ENCODE measurements at regions not wholly inside any gene's neighbourhood (a gene's known extent, or its start where the extent isn't known, plus 50 kb on each side); places are given as distances from the start of the nearest gene placed in this dataset.

- TF ChIP-seq USF1 (CRISPR knock-in tag; IDR thresholded peaks at IDR 0.05) (no peak), SMAD3 (CRISPR knock-in tag; IDR thresholded peaks at IDR 0.05; ENCODE audit: borderline replicate concordance) (no peak), ETV6 (CRISPR knock-in tag; IDR thresholded peaks at IDR 0.05) (no peak), IRF2 (CRISPR knock-in tag; IDR thresholded peaks at IDR 0.05; ENCODE audit: borderline replicate concordance, low read depth) (no peak), SOX15 (CRISPR knock-in tag; IDR thresholded peaks at IDR 0.05) (no peak), JUN (CRISPR knock-in tag; IDR thresholded peaks at IDR 0.05) (no peak), EMX1 (CRISPR knock-in tag; IDR thresholded peaks at IDR 0.05) (no peak), NFATC4 (CRISPR knock-in tag; IDR thresholded peaks at IDR 0.05) (no peak), ZNF416 (CRISPR knock-in tag; IDR thresholded peaks at IDR 0.05) (no peak), SMAD4 (CRISPR knock-in tag; IDR thresholded peaks at IDR 0.05) (no peak), RORB (CRISPR knock-in tag; IDR thresholded peaks at IDR 0.05) (no peak)
- TF ChIP-seq, protein P1, sequence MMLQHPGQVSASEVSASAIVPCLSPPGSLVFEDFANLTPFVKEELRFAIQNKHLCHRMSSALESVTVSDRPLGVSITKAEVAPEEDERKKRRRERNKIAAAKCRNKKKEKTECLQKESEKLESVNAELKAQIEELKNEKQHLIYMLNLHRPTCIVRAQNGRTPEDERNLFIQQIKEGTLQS (CRISPR knock-in tag; conservative IDR thresholded peaks at IDR 0.05) = no peak
- TF ChIP-seq, protein P2, sequence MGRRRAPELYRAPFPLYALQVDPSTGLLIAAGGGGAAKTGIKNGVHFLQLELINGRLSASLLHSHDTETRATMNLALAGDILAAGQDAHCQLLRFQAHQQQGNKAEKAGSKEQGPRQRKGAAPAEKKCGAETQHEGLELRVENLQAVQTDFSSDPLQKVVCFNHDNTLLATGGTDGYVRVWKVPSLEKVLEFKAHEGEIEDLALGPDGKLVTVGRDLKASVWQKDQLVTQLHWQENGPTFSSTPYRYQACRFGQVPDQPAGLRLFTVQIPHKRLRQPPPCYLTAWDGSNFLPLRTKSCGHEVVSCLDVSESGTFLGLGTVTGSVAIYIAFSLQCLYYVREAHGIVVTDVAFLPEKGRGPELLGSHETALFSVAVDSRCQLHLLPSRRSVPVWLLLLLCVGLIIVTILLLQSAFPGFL (CRISPR knock-in tag; IDR thresholded peaks at IDR 0.05; ENCODE audit: borderline replicate concordance) = no peak
Observed at GRCh38 chr3:126267976-126268615, 87.7 kb upstream of the ALDH1L1 start (continued).

DNA sequence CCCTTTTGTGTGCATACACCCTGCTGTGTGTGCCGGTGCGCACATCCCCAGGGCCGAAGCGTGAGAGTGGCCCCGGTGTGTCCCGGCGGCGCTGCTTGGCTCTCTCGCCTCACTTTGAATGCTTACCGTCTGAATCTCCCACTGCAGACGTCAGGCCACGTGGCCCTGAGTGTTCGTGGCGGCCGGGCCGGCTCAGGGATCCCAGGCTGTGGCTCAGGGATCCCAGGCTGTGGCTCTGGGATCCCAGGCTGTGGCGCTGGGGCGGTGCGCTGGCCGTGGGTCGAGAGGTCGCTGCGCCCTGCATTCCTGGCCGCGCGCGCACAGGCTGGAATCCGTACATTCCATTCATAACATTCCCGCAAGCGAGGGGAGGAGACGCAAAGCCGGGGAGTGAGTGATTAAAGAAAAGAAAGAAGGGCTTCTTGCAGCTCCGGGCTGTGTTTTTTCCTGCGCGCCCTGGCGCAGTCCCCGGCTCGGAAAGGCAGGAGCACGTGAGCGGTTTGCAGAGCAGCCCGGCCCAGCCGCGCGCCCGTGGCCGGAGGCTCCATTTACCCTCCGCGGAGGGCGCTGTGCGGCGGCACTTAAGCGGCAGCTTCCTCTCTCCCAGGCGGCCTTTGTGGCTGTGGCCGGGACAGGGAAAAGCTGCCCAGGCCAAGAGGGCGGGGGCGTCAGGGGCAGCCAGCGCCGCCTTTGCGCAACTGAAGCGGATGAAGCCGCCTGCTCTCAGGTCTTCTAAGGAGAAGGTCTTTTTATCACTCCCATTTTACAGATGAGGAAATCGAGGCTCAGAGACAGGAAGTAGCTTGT is 87.0 kb upstream of the ALDH1L1 start:
- Mint-ChIP-seq H3K9me3 (peaks cover 8% of the 10 kb centered on the region), H3K27me3 (ENCODE audit: low read depth) (peaks cover 7% of the 10 kb centered on the region), H3K4me1 (peaks cover 43% of the 10 kb centered on the region), H3K4me3 (peak overlapping the region; percentile 72), H3K36me3 (peaks cover 4% of the 10 kb centered on the region; the same call in 1 of the 2 replicates), H3K27ac (peak overlapping the region; percentile 97)
- POLR2A ChIA-PET = interaction anchor here (0.6 to 2.4 kb wide), 3 partner anchors 20 to 516 kb away, joined by 3 to 9 read pairs (median 4); partner anchors contain the start of gene KLF15
- ATAC-seq = peak; percentile 76
- DNase-seq (ENCODE audit: low spot score) = peak; percentile 85
- CTCF ChIA-PET = interaction anchor here (0.5 to 3.3 kb wide), 9 partner anchors 20 to 206 kb away, joined by 3 to 14 read pairs (median 5); no protein-coding TSS in a partner anchor
- TF ChIP-seq OVOL2 (CRISPR knock-in tag; IDR thresholded peaks at IDR 0.05; ENCODE audit: borderline replicate concordance) (no peak), ATF6 (CRISPR knock-in tag; IDR thresholded peaks at IDR 0.05) (no peak), ZNF232 (CRISPR knock-in tag; IDR thresholded peaks at IDR 0.05) (0 out of 2 replicates have a peak, but pooled peaks have one; percentile 25), ZMAT4 (CRISPR knock-in tag; IDR thresholded peaks at IDR 0.05) (no peak), JAZF1 (CRISPR knock-in tag; IDR thresholded peaks at IDR 0.05) (no peak), TEAD1 (CRISPR knock-in tag; IDR thresholded peaks at IDR 0.05) (peak; percentile 89; the same call in 1 of the 2 replicates), ZNF416 (CRISPR knock-in tag; IDR thresholded peaks at IDR 0.05) (0 out of 2 replicates have a peak, but pooled peaks have one; percentile 53), SP1 (CRISPR knock-in tag; conservative IDR thresholded peaks at IDR 0.05) (no peak), SMAD3 (CRISPR knock-in tag; IDR thresholded peaks at IDR 0.05; ENCODE audit: borderline replicate concordance) (no peak), ZNF396 (CRISPR knock-in tag; IDR thresholded peaks at IDR 0.05; ENCODE audit: borderline replicate concordance) (no peak), TEAD4 (CRISPR knock-in tag; IDR thresholded peaks at IDR 0.05) (peak; percentile 96)
- TF ChIP-seq, protein P3, sequence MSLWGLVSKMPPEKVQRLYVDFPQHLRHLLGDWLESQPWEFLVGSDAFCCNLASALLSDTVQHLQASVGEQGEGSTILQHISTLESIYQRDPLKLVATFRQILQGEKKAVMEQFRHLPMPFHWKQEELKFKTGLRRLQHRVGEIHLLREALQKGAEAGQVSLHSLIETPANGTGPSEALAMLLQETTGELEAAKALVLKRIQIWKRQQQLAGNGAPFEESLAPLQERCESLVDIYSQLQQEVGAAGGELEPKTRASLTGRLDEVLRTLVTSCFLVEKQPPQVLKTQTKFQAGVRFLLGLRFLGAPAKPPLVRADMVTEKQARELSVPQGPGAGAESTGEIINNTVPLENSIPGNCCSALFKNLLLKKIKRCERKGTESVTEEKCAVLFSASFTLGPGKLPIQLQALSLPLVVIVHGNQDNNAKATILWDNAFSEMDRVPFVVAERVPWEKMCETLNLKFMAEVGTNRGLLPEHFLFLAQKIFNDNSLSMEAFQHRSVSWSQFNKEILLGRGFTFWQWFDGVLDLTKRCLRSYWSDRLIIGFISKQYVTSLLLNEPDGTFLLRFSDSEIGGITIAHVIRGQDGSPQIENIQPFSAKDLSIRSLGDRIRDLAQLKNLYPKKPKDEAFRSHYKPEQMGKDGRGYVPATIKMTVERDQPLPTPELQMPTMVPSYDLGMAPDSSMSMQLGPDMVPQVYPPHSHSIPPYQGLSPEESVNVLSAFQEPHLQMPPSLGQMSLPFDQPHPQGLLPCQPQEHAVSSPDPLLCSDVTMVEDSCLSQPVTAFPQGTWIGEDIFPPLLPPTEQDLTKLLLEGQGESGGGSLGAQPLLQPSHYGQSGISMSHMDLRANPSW (CRISPR knock-in tag; conservative IDR thresholded peaks at IDR 0.05; ENCODE audit: low read depth) = no peak
- TF ChIP-seq, protein P2 (CRISPR knock-in tag; IDR thresholded peaks at IDR 0.05; ENCODE audit: borderline replicate concordance) = no peak
- TF ChIP-seq, protein P4, sequence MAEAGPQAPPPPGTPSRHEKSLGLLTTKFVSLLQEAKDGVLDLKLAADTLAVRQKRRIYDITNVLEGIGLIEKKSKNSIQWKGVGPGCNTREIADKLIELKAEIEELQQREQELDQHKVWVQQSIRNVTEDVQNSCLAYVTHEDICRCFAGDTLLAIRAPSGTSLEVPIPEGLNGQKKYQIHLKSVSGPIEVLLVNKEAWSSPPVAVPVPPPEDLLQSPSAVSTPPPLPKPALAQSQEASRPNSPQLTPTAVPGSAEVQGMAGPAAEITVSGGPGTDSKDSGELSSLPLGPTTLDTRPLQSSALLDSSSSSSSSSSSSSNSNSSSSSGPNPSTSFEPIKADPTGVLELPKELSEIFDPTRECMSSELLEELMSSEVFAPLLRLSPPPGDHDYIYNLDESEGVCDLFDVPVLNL (CRISPR knock-in tag; IDR thresholded peaks at IDR 0.05; ENCODE audit: borderline replicate concordance, low read depth) = no peak
